Sciatic nerve (tissue), 2 donors: ENCODE measurements at regions not wholly inside any gene's neighbourhood (a gene's known extent, or its start where the extent isn't known, plus 50 kb on each side); places are given as distances from the start of the nearest gene placed in this dataset.
"Not testable (repeated sequence)": the region's sequence is repeated elsewhere in the genome, so short reads cannot be mapped to it uniquely, and the experiment has no call there.

Experiments used
- ATAC-seq: fragments of 200-7000 bp; cut with Tn5 transposase; one replicate; pipeline ENCODE4 v1.9.1; 2020; ENCODE audit warnings: mild to moderate bottlenecking, moderate library complexity
- DNase-seq: peaks from one replicate; pipeline ENCODE4 v3.0.0-alpha.2; 2020; ENCODE audit warnings: low spot score
- intact Hi-C: fragments of 100-400 bp; cut with DNase I; formaldehyde crosslinking; loops from one replicate; pipeline ENCODE4 v1.14.2; 2022
- donor health status: DM: no; HTN: no; CAD: no.
- donor health status: DM: no; HTN: no; CAD: no.

DNA sequence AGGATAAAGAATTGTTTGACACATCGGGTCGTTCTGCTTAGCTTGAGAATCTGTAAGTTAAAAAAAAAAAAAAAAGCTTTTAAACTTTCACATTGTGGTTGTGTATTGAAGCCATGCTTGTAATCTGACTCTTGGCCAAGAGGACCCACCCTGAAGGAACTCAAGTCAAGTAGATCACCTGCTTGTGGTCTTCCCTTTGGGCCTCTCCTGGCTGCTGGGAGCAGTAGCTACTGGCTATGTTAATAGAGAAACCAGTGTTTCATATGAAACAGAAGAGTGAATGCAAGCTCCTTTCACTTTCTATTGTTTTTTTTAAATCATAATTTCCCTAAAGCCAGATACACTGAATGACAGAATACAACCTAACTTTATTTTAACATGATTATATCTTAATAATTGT lies 402.4 kb upstream of the NDST4 start:
- no peak for DNase-seq
- no peak for ATAC-seq

DNA sequence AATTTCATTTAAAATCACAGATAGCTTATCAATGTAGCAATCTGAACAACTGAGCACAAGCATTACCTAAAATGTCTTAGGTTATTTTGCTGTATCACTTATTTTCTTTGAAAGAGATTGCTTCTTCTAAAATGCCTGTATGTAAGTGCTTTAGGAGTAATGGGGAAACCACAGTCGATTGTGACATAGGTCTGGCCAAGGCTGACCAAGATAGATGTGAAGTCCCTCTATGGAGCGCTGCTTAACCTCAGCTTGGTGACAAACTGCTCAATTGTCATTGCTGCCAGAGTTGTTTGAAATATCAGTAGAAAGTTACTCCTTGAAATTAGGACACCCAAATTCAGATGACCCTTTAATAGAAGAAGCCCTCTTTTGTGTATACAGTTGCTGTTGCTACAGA lies 401.9 kb upstream of the NDST4 start:
- intact Hi-C loops = no loop called here
- no peak for ATAC-seq

More for the DNA sequence above, 402.4 kb upstream of the NDST4 start:
- intact Hi-C loops = no loop called here

DNA sequence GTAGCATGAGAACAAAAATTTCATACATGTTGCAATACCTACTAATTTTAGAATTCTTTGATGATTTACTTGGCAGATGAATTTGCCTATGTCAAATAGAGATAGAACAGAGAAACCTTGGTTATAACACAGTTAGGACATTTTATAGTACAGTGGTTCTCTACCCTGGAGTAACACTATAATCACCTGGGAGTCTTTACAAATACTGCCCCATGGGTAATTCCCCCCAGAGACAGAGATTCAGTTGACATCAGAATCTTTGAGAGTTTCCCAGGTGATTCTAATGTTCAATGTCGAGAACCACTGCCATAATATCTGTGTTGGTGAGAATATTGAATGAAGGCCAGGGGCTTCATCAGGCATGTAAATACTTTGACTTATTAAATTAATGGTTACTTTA lies 401.3 kb upstream of the NDST4 start:
- ATAC-seq (no peak), DNase-seq (no peak)
- intact Hi-C loops = no loop called here

More for the DNA sequence above, 401.9 kb upstream of the NDST4 start:
- DNase-seq = no peak

DNA sequence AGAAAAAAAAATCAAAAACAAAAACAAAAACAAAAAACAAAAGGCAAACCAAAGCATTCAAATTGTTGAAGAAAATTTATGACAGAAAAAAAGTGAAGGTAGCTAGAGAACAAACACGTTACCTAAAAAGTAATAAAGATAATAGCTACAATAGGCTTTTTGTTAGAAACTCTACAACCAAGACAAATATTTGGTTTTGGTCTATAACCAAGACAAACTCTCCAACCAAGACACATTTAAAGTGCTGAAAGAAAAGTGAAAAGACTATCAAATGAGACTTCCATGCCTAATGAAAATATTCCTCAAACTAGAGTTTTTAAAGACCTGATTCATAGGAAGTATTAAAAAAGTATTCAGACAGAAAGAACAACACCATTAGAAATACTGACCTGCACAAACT lies 391.9 kb upstream of the NDST4 start:
- ATAC-seq (no peak), DNase-seq (no peak)
- intact Hi-C loops = no loop called here

DNA sequence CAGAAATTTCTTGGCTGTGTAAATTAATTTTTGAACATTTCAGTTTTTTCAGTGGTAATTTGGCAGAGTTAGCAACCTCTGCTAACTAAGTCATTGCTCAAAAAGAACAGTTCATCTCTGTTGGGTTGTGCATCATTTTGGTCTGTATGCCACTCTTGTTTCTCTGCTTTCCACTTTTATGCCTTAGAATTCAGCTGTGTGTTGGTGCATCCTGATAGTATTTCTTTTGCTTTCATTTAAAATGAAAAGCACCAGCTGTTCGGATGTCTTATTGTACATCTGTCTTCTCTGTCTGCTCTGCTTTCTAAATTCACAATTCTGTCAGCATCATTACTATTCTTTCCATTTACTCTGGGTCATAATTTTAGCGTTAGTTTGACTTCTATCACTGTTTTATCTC lies 388.2 kb upstream of the NDST4 start:
- no peak for DNase-seq
- intact Hi-C loops = no loop called here
- ATAC-seq = no peak

DNA sequence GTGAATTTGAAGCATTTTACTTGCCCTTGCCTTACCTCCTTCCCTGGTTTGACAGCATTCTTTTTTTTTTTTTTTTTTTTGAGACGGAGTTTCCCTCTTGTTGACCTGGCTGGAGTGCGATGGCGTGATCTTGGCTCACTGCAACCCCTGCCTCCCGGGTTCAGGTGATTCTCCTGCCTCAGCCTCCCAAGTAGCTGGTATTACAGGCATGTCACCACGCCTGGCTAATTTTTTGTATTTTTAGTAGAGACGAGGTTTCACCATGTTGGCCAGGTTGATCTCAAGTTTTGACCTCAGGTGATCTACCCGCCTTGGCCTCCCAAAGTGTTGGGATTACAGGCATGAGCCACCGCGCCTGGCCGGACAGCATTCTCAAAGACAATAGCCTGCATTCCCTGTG lies 380.4 kb upstream of the NDST4 start:
- intact Hi-C loops, ATAC-seq, DNase-seq: not testable (repeated sequence)

DNA sequence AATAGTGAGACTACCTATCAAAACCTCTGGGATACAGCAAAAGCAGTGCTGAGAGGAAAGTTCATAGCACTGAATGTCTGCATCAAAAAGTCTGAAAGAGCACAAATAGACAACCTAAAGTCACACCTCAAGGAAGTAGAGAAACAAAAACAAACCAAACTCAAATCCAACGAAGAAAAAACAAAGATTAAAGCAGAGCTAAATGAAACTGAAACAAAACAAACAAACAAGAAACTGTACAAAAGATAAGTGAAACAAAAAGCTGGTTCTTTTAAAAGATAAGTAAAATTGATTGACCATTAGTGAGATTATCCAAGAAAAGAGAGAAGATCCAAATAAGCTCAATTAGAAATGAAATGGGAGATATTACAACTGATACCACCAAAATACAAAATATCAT lies 378.3 kb upstream of the NDST4 start:
- intact Hi-C loops = no loop called here
- DNase-seq (no peak), ATAC-seq (no peak)

DNA sequence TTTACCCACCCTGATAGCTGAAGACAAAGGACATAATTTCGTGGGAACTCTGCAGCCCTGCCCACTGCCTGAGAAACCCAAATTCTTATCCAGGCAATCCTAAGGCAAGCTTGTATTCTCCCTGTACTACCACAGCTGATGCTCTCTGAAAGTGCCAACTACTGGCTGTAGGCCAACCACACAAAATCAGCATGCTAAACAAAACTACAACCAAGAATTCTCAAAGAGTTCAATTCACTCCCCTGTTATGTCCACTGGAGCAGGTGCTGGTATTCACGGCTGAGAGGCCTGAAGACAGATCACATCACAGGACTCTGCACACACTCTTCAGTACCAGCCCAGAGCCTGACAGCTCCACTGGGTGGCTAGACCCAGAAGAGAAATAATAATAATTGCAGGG lies 375.9 kb upstream of the NDST4 start:
- DNase-seq (no peak), ATAC-seq (no peak)
- intact Hi-C loops = no loop called here

DNA sequence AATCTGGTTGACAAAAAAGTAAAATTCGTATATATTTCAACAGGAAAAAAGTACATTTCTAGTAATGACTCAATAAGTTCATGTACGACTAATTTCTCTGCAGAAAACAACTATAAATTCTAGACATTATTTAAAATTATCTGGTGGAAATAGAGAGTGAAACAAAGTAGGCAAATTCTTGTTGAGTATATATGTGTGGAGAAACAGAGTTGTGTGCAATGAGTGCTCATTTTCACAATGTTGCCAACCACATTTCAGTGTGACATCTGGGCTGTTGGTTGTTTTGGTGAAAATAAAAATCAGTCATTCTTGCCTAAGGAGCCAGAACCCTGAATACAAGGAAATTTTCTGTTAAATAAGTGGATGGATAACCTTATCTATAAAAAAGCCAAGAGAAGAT lies 372.0 kb upstream of the NDST4 start:
- DNase-seq (no peak), ATAC-seq (no peak)
- intact Hi-C loops = no loop called here

DNA sequence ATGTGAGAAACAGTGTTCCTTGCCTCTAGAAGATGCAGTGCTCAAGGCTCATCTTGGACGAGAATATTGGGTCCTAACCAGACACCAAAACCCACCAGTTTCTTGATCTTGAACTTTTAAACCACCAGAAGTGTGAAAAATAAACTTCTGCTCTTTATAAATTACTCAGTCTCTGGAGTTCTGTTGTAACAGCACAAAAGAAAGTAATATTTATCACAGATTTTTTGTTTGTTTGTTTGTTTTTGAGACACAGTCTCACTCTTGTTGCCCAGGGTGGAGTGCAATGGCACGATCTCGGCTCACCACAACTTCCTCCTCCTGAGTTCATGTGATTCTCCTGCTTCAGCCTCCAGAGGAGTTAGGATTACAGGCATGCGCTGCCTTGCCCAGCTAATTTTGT lies 371.1 kb upstream of the NDST4 start:
- no peak for ATAC-seq
- intact Hi-C loops = no loop called here

DNA sequence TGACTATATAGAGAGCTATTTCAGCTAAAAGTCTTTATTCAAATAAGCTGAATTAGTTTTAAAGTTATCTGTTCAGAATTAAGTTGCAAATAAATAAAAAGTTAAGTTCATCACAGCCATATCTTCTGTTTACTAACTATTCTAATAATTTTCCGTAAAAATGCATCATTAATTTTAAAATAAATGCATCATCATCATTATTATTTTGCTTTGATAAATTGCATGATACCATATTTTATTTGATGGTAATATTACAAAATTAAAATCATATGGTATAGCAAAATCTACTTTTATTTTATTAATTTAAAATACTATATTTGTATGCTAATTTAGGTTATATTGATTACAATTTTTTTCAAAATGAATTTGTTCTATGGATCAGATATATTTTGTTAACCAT lies 357.3 kb upstream of the NDST4 start:
- intact Hi-C loops = no loop called here
- ATAC-seq = no peak

More for the DNA sequence above, 371.1 kb upstream of the NDST4 start:
- no peak for DNase-seq

DNA sequence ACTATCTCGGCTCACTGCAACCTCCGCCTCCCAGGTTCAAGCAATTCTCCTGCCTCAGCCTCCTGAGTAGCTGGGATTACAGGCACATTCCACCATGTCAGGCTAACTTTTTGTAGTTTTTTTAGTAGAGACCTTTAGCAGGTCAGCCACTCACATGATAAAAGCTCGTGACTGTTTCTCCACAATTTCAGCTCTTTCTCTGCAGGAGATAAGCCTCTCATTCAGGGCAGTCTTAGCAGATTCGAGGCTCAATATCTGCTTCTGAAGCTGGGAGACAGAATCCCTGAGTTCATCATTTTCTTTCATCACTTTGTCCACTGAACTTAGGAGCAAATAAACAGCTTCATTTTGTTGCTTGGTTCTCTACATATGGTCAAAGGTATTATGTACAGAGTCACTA lies 345.9 kb upstream of the NDST4 start:
- DNase-seq, ATAC-seq, intact Hi-C loops: not testable (repeated sequence)

More for the DNA sequence above, 357.3 kb upstream of the NDST4 start:
- DNase-seq = no peak

DNA sequence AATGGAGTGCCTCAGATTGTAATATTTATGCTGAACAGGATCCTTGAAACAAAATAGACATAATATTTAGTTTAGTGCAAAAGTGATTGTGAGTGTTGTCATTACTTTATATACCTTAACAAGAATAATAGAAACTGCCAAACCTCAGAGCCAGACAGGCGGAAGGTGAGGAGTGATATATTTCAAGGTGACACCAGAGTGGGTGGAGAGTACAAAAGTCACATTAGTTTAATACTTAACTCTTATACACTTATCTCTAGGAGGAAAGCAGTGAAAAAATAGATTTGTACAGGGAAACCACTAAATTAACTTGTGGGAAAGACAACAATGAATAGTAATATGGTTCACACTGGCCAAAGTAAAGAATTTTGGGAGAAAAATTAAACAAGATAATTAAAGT lies 342.8 kb upstream of the NDST4 start:
- no peak for DNase-seq
- intact Hi-C loops = no loop called here
- ATAC-seq = no peak

DNA sequence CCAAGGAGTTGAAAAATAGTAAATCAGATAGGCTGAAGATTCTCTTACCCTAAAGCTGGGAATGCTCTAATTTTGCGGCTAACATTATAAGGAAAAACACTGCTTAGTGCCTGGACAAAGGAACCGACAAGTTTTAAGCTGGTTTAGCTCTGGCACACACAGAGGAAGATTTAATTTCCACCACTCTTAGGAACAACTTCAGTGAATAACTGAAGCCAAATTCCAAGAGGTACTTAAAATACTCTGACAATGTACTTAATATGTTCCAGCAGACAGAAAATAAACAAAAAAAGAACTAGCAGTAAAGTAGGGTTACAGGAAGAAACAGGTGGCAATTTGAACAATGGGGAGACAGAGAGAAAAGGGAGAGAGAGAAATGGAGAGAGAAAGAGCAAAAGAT lies 340.8 kb upstream of the NDST4 start:
- DNase-seq (no peak), ATAC-seq (no peak)
- intact Hi-C loops = no loop called here

DNA sequence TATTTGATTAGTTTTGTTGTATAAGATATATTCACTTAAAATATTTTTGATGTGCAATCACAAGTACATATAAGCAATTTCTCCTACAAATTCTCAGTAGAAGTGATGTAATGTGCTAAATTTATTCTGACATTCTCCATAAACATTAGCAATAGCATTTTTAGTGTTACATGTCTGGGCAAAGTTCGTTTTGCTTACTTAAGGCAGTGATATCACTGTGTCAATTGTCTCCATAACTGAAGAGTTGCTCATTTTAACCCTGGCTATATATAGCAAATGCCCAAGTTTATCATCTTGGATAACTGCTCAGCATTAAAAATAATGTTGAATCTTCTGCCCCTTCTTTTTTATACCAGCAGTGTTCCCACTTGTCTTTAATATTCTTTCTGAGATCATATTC lies 340.0 kb upstream of the NDST4 start:
- ATAC-seq (no peak), DNase-seq (no peak)
- intact Hi-C loops = no loop called here

DNA sequence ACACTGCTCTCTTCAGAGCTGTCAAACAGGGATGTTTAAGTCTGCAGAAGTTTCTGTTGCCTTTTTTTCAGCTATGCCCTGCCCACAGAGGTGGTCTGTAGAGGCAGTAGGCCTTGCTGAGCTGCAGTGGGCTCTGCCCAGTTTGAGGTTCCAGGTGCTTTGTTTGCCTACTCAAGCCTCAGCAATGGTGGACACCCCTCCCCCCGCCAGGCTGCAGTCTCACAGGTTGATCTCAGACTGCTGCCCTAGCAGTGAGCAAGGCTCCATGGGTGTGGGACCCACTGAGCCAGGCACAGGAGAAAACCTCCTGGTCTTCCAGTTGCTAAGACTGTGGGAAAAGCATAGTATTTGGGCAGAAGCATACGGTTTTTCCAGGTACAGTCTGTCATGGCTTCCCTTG lies 338.8 kb upstream of the NDST4 start:
- DNase-seq, intact Hi-C loops, ATAC-seq: not testable (repeated sequence)

DNA sequence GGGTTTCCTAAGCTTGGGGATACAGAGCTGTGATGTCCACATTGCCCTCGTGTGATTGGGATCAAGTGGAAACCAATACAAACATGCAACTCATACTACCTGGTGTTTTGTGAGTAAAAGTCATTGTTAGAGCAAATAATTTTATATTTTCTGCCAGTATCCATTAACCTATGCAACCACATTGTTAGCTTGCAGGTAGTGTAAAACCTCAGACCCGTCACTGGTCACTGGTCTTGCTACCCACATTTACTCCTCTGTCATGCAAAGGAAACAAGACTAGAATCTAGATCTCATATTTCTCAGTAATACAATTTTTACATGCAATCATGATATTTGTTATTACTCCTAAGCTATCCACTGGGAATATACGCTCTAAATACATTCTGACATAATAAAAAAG lies 324.3 kb upstream of the NDST4 start:
- intact Hi-C loops = no loop called here
- no peak for DNase-seq
- no peak for ATAC-seq

DNA sequence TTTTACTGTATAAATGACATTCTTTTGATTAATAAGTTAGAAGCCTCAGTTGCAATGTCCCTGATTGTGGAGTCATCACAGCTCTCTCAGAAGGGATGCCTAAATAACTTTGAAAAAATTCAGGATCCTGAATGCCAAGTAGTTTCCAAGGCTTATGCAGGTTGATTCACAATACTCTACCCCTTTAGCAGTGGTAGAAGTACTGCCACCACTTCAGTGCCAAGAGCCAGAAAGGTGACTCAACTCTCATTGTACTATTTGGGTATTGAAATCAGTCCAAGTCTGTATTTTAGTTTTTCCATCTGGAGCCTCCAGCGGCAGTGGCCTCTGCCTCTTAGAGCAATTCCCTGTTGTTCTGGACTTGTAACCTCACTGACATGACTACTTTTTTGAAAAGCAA lies 320.1 kb upstream of the NDST4 start:
- intact Hi-C loops = no loop called here
- ATAC-seq (no peak), DNase-seq (no peak)

DNA sequence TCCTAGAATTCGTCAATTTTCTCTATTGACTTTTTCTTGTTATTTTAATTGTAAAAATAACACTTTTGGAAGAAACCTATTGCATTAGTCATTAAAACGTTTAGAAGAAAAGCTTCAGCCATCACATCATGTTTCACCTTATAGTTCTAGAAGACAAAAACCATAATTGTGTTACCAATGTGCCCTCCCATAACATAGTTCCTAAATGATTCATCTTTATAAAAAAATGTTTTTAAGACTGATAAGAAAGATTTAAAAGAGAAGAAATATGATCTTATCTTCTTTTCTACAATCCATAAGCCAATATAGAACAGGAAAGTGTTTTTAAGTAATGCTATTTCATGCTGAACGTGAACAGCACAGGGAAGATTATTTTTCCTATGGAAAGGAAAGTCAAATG lies 316.6 kb upstream of the NDST4 start:
- no peak for ATAC-seq
- intact Hi-C loops = no loop called here
- DNase-seq = no peak

DNA sequence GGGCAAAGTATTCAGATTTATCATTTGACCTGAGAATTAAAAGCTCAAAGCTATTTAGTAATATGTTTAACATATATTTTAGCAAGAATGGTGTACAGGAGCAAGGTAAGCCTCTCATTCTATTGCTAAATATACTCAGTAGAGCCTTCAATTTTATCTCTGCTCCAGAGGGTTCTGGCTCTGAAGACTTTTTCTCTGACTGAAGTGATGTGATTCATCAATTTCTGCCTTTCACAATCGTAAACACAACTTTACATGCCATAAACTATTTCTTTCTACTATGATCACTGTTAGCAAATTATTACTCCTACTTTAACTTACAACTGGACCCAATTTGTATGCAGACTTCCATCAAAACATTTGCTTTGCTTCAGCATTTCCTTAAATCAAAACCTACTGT lies 315.0 kb upstream of the NDST4 start:
- intact Hi-C loops = no loop called here
- no peak for ATAC-seq

DNA sequence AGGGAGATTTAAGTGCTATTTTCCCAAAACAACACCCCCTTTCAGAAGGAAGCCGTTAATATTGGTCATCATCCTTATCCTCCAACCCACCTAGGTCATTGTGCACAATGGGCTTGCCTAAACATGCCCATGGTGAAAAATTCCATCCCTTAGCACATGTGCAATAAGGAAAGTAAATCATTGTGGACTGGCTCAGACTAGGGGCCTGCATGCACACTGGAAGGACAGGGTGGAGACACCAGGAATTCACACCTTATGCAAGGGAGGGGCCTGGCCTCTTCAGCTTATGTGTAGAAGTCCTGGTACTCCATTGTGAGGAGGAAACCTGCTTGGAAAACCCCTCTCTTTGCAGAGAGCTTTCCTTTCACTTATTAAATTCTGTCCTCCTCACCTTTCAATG lies 311.4 kb upstream of the NDST4 start:
- ATAC-seq (no peak), DNase-seq (no peak)
- intact Hi-C loops = no loop called here

More for the DNA sequence above, 315.0 kb upstream of the NDST4 start:
- no peak for DNase-seq
